PC-3 (cell line): ENCODE measurements at regions not wholly inside any gene's neighbourhood (a gene's known extent, or its start where the extent isn't known, plus 50 kb on each side); places are given as distances from the start of the nearest gene placed in this dataset.
A peak's percentile ranks its signal among the peaks of the same experiment; 100 is the strongest.

Experiments used
- ATAC-seq: fragments of 200-7000 bp; cut with Tn5 transposase; 2 replicates; pipeline ENCODE4 v1.9.1; 2020; ENCODE audit warnings: mild to moderate bottlenecking, moderate library complexity
- BruUV-seq: library from RNA; stranded (reverse); fragments of 400-500 nt; replicated peaks from 2 replicates; lab custom pipeline; 2021; lab: Mats Ljungman, UMichigan
- CTCF ChIA-PET: fragments of 300-600 bp; sonication (Branson Sonifier 250); formaldehyde crosslinking; loops from one replicate; lab custom pipeline; 2022; ENCODE audit warnings: antibody characterized with exemption; lab: Charles Lee
- POLR2A ChIA-PET: fragments of 300-600 bp; sonication (Branson Sonifier 250); formaldehyde crosslinking; loops from one replicate; lab custom pipeline; 2022; ENCODE audit warnings: antibody characterized with exemption; ENCODE audit not compliant: unreplicated experiment; lab: Charles Lee
- DNase-seq: peaks from one replicate; pipeline ENCODE4 v3.0.0-alpha.2; 2015
- H2AFZ ChIP-seq: fragments of 300-600 bp; sonication (generic); 2 replicates; pipeline ENCODE4 v1.6.0; 2016; ENCODE audit warnings: antibody characterized with exemption, low read length
- H3F3A ChIP-seq: fragments of 300-600 bp; sonication (generic); one replicate; pipeline ENCODE4 v1.6.0; 2017; ENCODE audit warnings: antibody characterized with exemption, low read length, control low read depth, mild to moderate bottlenecking; ENCODE audit not compliant: unreplicated experiment
- H3K27ac ChIP-seq: fragments of 300-600 bp; sonication (generic); 2 replicates; pipeline ENCODE4 v1.5.1; 2016; ENCODE audit warnings: mild to moderate bottlenecking, low read length
- H3K27me3 ChIP-seq: fragments of 300-600 bp; sonication (generic); 2 replicates; pipeline ENCODE4 v1.6.1; 2016; ENCODE audit warnings: low read length, mixed read lengths
- H3K36me3 ChIP-seq: fragments of 300-600 bp; sonication (generic); 2 replicates; pipeline ENCODE4 v1.6.1; 2016; ENCODE audit warnings: low read depth, mixed run types, low read length, mixed read lengths
- H3K4me1 ChIP-seq: fragments of 300-600 bp; sonication (generic); 2 replicates; pipeline ENCODE4 v1.5.1; 2016; ENCODE audit warnings: low read length; ENCODE audit not compliant: insufficient read depth
- H3K4me2 ChIP-seq: fragments of 300-600 bp; sonication (generic); 2 replicates; pipeline ENCODE4 v1.6.0; 2016; ENCODE audit warnings: low read length
- H3K4me3 ChIP-seq: fragments of 300-600 bp; sonication (generic); 2 replicates; pipeline ENCODE4 v1.5.1; 2016; ENCODE audit warnings: mild to moderate bottlenecking, low read length, mixed read lengths
- H3K79me2 ChIP-seq: fragments of 300-600 bp; sonication (generic); 2 replicates; pipeline ENCODE4 v1.6.1; 2017; ENCODE audit warnings: low read length, mixed read lengths
- H3K9ac ChIP-seq: fragments of 300-600 bp; sonication (generic); 2 replicates; pipeline ENCODE4 v1.6.0; 2016; ENCODE audit warnings: mild to moderate bottlenecking, low read length
- H3K9me2 ChIP-seq: fragments of 300-600 bp; sonication (generic); replicated peaks from 2 replicates; pipeline ENCODE4 v1.6.1; 2016; ENCODE audit warnings: mixed run types, low read length, mixed read lengths
- H3K9me3 ChIP-seq: fragments of 300-600 bp; sonication (generic); 2 replicates; pipeline ENCODE4 v1.6.1; 2016; ENCODE audit warnings: low read length, mixed read lengths
- H4K20me1 ChIP-seq: fragments of 300-600 bp; sonication (generic); 2 replicates; pipeline ENCODE4 v1.6.1; 2016; ENCODE audit warnings: low read length, mixed read lengths
- CTCF ChIP-seq: fragments of 300-600 bp; sonication (generic); conservative IDR thresholded peaks from 2 replicates; pipeline ENCODE4 v1.5.1; 2017; ENCODE audit warnings: antibody characterized with exemption, low read depth, mild to moderate bottlenecking, low read length
- EZH2 ChIP-seq: fragments of 300-600 bp; sonication (generic); IDR thresholded peaks from one replicate; pipeline ENCODE4 v1.6.1; 2017; ENCODE audit warnings: antibody characterized with exemption, mild to moderate bottlenecking, low read length; ENCODE audit not compliant: unreplicated experiment
- EZH2phosphoT487 ChIP-seq: fragments of 300-600 bp; sonication (generic); IDR thresholded peaks from 2 replicates; pipeline ENCODE4 v1.6.1; 2018; ENCODE audit warnings: mild to moderate bottlenecking, antibody characterized with exemption, low read length, borderline replicate concordance
- intact Hi-C: fragments of 100-400 bp; cut with micrococcal nuclease; formaldehyde crosslinking; loops from 2 replicates; pipeline ENCODE4 v1.9.0; 2023

DNA sequence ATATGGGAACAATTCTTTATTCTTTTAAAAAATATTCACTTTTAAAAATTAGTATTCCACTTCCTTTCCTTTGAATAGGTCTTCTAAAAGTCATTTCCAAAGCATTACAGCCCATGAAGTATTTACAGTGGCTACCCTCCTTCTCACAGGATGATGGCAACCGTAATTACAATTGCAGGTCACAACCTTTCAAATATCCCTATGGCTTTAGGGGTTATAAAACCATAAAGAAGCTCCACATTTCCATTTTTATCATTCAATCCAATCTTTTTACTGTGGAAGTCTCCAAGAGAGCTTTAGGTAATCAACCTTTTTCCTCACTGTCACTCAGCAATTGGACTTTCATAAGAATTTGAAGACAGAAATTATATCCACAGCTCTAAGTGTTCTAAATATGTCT lies 488.9 kb upstream of the CA10 start:
- no peak overlapping the region for H2AFZ ChIP-seq
- H3K27me3 ChIP-seq, result no peaks in the 10 kb centered on the region
- H3K27ac ChIP-seq, result no peak overlapping the region
- no peaks in the 10 kb centered on the region for H3K4me1 ChIP-seq
- H3F3A ChIP-seq, result no peaks in the 10 kb centered on the region
- ChIA-PET POLR2A (no interaction called here), CTCF (no interaction called here)
- H3K4me2 ChIP-seq, result no peak overlapping the region
- H3K9me3 ChIP-seq, result peaks cover 21% of the 10 kb centered on the region
- no peak overlapping the region for H3K9ac ChIP-seq
- no peaks in the 10 kb centered on the region for H3K9me2 ChIP-seq
- H3K79me2 ChIP-seq, result no peaks in the 10 kb centered on the region
- H3K4me3 ChIP-seq, result no peak overlapping the region
- BruUV-seq, result no TSS peak
- DNase-seq (no peak), ATAC-seq (no peak)
- H4K20me1 ChIP-seq, result no peaks in the 10 kb centered on the region
- no peaks in the 10 kb centered on the region for H3K36me3 ChIP-seq
- TF ChIP-seq CTCF, result no peak
- no peak for TF ChIP-seq EZH2phosphoT487
- intact Hi-C loops, result no loop called here

DNA sequence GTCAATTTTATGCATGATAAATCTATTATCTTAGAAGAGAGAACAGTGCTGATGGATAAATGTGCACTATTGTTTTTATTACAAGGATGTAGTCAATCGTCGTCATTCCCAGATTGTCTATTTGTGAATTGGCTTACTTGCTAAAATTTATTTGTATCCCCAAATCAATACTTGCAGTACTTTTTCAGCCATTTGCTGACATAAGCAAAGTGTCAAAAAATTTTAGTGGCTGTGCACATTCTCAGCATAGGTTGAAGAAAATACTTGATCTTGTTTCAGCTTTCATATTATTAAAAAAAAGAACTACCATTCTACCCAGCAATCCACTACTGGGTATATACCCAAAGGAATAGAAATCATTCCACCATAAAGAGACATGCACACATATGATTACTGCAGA lies 477.9 kb upstream of the CA10 start:
- Histone ChIP-seq H3K79me2 (no peaks in the 10 kb centered on the region), H3K4me3 (no peak overlapping the region), H3K9ac (no peak overlapping the region), H3K27me3 (no peaks in the 10 kb centered on the region), H3K4me2 (no peak overlapping the region), H4K20me1 (no peaks in the 10 kb centered on the region), H3K9me3 (peaks cover 15% of the 10 kb centered on the region; the same call in 1 of the 2 replicates), H3K9me2 (no peaks in the 10 kb centered on the region), H3K27ac (no peak overlapping the region), H3F3A (no peaks in the 10 kb centered on the region), H3K4me1 (no peaks in the 10 kb centered on the region), H2AFZ (no peak overlapping the region), H3K36me3 (no peaks in the 10 kb centered on the region)
- ChIA-PET CTCF (no interaction called here), POLR2A (no interaction called here)
- DNase-seq (no peak), ATAC-seq (no peak)
- intact Hi-C loops, result no loop called here
- TF ChIP-seq EZH2phosphoT487 (no peak), EZH2 (no peak), CTCF (no peak)
- BruUV-seq, result no TSS peak

GRCh38 chr17:52606590-52606989 lies 448.1 kb upstream of the CA10 start:
- H3K27me3 ChIP-seq, result no peaks in the 10 kb centered on the region
- no peaks in the 10 kb centered on the region for H3F3A ChIP-seq
- no peak for DNase-seq
- peak overlapping the region; percentile 40; the same call in 1 of the 2 replicates for H3K27ac ChIP-seq
- ATAC-seq, result no peak
- no peaks in the 10 kb centered on the region for H3K4me1 ChIP-seq
- CTCF ChIA-PET, result no interaction called here
- no peaks in the 10 kb centered on the region for H3K9me2 ChIP-seq
- H3K4me2 ChIP-seq, result no peak overlapping the region
- TF ChIP-seq CTCF, result no peak
- TF ChIP-seq EZH2phosphoT487, result no peak
- no peak for TF ChIP-seq EZH2
- BruUV-seq, result no TSS peak
- H3K36me3 ChIP-seq, result no peaks in the 10 kb centered on the region
- POLR2A ChIA-PET, result no interaction called here
- H3K79me2 ChIP-seq, result no peaks in the 10 kb centered on the region
- no peak overlapping the region for H3K9ac ChIP-seq
- H2AFZ ChIP-seq, result no peak overlapping the region
- H4K20me1 ChIP-seq, result no peaks in the 10 kb centered on the region
- intact Hi-C loops, result no loop called here
- no peak overlapping the region for H3K4me3 ChIP-seq
- H3K9me3 ChIP-seq, result peaks cover 23% of the 10 kb centered on the region
